NCI-H2107 treated with DMSO at 0.1 percent for 48 hours (cell line): ENCODE measurements at regions not wholly inside any gene's neighbourhood (a gene's known extent, or its start where the extent isn't known, plus 50 kb on each side); places are given as distances from the start of the nearest gene placed in this dataset.

ENCODE experiments used
- DNase-seq: peaks from one replicate; lab custom pipeline; 2025; ENCODE audit not compliant: unreplicated experiment; lab: John Stamatoyannopoulos, UW

DNA sequence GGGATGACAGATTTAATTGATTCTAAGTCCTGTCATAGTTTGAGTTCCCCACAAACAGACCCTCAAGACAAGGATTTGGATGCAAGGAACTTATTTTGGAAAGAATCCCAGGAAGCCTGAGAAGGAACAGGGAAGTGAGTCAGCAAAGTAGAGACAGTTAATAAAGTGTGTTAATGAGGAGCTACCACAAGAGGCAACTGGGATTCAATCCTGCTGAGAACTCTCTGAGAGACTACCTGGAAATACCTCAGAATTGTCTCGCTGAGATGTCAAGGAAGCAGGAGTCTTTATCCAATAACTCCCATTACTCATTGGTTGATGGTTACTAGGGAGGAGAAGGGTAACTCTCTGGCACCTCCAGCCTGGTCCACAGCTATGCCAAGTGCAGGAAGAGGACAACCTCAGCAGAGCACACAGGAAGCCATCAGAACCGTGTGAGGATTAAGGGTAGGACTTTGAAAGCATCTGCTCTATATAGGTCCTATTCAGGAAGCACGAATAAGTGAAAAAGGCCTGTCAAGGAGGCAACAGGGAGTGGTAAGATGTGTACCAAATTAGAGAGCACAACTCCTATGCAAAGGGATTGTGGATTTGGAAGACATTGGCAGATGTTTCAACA lies 311.1 kb upstream of the KCNH8 start:
- no peak for DNase-seq

DNA sequence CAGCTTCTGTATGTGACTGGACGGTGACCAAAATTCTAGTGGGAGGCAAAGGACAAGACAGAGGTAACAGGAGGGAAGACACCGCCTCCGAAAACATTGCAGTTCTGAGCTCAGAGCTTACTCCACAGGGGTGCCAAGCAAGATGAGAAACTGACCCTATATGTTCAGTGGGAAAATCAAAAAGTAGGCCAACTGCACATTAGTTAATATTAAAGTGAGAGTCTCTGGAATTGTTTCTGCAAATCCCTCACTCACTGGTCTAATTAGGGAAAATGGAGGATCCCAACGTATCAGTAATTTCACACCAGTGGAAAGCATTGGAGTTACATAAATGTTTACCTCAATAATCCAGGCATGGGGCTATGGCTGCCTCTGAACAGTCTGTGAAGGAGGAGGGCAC lies 313.3 kb upstream of the KCNH8 start:
- no peak for DNase-seq

DNA sequence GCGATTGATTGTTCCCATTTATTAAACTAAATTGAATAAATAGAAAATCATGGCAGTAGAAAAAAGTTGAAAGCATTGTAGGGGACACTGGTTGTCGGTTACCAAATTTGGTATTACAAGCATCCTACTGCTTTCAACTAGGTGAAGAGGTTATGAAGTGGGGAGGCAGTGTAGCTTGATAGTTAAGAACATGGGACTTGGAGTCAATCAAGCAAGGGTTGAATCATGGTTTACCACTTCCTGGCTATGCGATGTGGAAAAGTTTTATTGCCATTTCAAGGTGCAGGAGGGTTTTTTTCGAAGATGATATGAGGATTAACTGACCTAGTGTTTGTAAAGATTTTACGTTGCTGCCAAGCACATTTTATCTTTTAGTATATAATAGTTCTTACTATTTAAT lies 318.2 kb upstream of the KCNH8 start:
- no peak for DNase-seq

DNA sequence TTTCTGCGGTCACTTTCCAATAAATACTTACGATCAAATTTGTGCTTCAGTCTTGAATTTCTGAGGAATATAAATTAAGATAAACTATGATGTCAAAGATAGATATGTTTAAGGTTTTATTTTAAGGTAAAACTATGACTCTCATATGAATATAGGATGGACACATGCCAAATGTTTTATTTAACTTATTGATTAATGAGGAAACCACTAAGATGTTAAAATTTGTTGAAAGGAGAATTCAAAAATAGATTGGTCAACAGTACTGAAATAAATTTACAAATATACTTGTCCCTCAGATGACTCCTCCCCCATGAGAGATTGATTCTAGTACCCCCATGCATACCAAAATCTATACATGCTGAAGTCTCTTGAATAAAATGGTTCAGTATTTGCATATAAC lies 319.7 kb upstream of the KCNH8 start:
- DNase-seq, result no peak

DNA sequence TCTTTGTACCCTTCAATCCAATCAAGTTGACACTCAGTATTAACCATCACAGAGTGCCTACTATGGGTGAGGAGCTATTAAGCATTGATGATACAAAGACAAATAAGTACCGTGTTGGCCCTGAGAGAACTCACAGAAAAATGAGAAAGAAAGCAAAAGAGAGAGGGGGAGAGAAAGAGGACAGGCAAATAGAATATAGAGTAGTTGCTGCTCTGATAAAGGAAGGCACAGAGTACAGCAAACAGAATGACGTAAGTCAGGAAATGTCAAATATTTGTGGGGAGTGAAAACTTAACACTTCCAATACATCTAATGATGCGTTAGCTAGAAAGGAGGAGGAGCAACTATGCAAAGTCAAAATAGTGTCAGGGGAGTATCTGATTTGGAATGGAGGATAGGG lies 320.6 kb upstream of the KCNH8 start:
- DNase-seq, result no peak

DNA sequence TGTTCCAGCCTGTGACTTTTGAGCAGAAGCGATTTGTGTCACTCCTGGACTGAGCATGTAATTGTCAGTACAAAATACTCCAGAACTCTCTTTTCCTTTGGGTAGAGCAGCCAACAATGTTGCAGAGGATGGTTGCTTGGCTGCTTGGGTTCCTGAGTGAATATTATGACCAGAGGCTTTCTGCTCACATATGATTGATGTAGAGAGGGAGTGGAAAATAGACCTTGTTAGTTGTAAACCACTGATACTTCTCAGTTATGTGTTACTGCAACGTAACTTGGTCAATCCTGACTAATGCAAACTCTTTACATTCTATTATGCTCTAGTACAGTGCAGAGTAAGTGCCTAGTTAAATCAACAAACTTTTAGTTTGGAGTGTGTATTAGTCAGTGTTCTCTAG lies 322.6 kb upstream of the KCNH8 start:
- DNase-seq, result no peak

DNA sequence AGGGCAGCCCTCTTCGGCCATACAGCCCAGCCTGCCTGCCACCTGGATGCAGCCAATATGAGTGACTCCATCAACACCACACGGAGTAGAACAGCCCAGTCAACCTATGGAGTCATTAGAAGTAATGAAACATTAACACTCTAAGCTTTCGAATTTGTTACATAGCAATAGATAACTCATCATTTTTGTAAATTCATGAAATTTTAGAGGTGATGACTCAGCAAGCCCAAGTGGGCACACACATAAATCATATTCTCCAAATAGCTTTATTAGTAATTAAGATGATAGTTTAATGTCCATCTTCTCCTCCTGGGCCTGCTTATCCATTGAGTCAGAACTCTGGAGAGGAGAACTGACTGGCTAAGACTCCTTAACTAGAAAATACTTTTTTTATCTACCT lies 335.0 kb upstream of the KCNH8 start:
- DNase-seq, result no peak

DNA sequence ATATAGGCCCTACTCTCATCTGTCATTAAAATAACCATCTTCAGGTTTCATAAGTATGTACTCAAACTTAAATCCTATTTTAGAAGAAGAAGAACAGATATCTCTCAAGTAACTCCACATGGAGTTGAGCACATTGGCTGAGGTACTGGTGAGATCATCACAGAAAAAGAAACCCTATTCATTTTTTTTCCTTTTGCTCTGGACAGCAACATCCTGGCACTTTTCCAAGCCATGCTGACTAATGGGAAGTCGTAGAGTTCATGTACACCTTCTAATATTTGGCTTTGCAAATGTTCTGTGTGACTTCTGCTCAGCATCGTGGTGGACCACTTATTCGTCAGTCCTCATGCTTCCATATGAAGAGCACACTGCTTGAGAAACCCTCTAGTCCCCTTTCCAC lies 336.0 kb upstream of the KCNH8 start:
- DNase-seq, result peak; percentile 1

DNA sequence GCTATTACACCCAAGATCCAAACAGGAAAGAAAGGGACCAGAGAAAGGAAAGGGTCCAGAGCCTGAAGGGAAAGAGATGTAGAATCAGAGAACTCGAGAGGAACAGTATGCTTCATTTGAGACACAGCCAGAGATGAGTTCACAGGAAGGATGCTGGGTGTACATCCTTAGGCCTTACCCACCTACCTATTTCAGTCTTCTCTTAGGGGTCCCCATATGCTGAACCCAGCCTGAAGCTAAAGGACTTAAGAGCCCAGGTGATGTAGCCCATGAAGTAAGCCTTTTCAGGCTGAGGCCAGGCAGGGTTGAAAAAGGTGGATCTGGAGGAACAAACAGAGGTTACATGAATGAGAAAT lies 338.0 kb upstream of the KCNH8 start:
- DNase-seq, result no peak

DNA sequence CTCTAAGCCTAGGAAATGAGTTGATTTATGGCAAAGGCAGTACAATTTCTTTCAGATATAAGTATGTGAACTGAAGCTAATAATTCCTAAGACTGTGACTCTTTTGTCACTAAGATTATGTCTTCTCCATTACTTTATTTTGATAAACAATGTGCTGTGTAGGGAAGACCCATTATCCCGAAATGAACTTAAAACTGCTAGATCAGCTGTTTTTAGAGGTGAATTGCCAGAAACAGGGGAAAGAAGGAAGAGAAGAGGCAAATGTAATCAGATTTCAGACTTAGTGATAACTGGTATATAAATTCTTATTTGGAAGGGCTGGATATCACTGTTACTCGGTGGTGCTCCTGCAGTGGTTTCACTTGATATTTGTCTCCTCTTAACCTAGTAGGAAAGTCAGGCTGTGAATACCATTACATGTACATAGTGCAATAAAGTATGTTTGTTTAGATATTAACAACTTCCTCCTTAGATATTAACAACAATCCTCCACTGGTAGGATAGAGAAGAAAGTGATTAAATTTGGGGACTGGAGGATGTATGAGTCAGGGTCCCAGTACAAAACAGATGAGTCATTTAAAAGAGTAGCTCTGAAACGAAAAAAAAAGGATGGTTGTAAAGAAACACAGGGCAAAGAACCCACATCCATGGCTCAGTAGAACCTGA lies 338.5 kb upstream of the KCNH8 start:
- DNase-seq, result no peak

DNA sequence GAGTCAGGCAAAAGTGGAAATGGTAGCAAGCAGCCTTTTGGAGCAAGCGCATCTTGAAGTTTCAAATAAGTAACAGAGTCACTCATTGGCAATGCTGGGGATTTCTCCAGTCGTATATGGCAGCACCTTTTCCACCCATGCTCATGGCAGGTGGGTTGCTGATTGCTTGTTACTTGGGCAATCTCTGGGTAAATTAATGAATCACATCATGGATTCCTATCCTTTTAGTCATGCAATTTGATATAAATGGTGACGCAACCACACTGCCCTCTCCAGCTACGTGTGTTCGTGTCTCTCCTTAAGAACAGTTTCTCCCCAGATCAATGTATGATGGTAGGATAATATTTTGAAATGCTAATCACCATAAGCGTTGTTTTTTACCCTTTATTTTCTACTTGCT lies 339.9 kb upstream of the KCNH8 start:
- no peak for DNase-seq

DNA sequence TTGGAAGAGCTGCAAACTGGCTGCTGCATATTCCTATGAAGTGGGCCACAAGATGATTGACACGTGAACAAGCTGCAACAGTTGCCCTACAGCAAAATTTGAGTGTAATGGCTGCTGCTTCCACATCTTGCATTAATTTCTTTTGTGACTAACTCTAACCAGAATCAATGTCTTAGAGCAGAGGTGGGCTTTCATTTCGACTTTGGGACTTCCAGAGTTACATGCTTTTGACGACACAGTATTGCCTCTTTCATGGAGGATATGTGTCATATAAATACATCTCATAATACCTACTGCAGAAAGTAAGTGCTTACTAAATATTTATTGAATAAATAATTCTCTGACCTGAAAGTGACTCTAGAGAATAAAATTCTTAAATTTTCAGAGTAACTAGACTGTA lies 340.7 kb upstream of the KCNH8 start:
- DNase-seq, result no peak

DNA sequence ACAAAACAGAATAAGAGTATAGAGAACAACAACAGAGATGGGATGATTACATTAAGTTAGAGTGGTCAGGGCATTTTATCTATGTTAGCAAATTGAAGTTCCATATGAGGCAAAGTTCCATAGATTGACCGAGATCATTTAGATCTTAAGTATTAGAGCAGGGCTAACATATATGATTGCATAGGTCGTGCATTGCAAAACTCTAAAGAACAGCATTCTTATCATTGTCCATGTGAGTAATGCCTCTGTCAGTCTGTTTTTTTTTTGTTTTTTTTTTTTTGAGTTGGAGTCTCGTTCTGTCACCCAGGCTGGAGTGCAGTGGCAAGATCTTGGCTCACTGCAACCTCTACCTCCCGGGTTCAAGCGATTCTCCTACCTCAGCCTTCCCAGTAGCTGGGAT lies 341.7 kb upstream of the KCNH8 start:
- DNase-seq, result no peak

DNA sequence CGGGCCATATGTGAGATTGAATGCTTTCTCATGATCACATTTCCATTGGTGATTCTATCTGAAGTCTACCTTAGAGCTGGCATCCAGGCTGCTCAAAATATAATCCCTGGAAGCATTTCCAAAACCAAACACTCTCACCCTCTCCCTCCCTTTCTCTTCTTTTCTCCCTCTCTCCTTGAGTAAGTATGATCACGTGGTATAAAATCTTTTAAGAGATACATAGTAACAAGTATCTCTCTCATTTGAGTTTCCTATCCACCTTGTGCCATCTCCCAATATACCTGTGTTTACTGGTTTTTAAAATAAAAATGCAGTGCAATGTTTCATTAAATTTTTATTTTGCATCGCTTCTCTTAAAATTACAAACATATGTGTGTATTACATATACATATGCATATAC lies 350.9 kb upstream of the KCNH8 start:
- DNase-seq, result no peak

DNA sequence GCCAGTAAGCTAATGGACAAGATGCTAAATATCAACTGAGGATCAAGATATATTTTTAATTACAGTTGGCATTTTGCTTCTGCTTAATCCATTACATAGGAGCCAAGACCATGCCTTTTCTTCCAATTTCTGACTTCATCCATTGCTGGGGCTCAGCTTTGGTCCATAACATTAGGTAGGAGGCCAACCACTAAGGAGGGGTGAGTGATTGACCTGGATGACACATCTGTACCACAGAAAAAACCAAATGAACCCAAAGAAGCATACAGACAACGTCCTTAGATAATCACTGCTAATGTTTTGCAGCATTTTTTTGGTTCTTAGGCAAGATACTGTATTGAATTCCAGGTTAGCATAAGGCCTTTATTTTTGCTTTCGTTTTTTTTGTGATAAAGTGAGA lies 353.2 kb upstream of the KCNH8 start:
- no peak for DNase-seq

DNA sequence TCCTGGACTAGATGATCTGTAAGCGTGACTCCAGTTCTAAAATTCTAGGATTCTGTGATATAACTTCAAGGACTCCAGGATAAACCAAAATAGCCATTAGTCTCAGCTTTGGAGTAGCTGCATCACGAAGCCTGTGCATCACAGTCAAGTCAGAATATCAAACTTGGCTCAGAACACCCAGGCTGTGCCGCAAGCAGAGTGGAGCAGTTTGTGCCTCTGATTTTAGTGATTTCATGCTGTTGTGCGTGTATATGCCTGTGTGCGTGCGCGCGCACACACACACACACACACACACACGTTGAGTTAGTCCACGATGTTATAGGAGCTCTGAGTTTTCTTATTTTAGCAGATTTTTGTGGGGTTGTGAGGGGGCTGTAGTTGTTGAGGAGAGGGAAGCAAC lies 356.6 kb upstream of the KCNH8 start:
- DNase-seq, result no peak

DNA sequence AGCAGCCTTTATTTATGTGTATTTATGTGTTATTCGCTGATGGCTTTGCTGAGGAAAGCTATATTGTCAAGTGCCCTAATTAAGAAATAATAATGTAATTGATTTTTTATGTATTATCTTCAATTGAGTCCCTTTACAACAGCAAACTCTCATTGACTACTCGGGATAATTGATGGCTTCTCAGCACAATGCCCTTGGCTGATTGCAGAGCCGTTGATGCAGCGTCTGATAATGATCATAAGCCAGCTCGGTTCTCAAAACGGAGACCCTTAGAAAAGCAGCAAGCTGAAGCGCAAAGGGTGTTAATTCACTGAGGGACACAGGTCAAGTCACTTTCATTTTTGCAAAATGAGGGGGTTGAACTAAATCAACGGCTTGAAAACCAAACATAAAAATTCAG lies 357.1 kb upstream of the KCNH8 start:
- DNase-seq, result no peak

DNA sequence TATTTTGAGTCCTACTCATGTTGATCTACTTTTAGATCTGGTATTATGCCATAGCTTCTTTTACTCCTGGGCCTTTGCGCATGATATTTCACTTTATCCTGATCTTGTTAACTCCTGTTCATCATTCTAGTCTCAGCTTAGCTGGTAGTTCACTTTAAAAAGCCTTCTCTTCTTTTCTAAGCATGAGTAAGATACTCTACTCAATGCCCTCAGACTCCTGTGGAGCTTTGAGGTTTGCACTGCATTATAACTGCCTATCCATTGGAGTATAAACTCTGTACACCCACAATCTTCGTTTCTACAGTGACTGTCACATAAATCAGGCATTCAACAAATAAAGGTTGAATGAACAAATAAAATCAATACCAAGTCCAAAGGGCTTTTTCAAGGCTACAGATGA lies 357.9 kb upstream of the KCNH8 start:
- DNase-seq, result no peak

DNA sequence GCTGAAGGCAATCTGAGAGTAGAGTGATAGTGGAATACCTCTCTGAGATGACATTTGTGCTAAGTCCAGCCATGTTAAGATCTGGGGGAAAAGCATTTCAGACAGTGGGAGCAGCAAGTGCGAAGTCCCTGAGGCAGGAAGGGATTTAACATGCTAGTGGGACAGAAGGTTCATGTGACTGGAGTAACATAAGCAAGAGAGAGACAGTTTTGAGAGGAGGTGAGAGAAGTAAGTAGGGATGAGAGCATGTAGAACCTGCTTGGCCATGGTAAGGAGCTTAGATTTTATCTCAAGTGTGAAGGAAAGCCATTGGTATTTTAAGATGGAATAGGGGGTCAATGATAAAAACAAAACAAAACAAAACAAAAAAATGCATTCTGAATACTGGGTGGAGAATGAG lies 358.6 kb upstream of the KCNH8 start:
- DNase-seq, result no peak

DNA sequence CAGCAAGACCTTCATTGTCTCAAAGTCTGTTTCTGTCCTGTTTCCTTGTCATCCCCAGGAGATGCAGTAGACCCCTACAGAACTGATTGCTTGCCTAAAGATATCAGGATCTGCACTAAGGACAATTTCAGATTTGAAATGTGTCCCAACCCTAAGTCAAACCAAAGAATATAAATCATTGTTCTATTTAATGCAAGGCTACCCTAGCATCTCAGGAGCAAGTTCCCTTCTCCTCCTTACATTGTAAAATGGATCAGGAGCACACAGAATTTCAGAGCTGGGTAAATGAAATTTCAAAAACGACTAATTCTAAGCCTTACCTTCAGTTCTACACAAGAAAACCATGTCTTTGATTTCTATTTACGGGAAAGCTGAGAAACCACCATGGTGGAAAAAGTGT lies 360.9 kb upstream of the KCNH8 start:
- no peak for DNase-seq

DNA sequence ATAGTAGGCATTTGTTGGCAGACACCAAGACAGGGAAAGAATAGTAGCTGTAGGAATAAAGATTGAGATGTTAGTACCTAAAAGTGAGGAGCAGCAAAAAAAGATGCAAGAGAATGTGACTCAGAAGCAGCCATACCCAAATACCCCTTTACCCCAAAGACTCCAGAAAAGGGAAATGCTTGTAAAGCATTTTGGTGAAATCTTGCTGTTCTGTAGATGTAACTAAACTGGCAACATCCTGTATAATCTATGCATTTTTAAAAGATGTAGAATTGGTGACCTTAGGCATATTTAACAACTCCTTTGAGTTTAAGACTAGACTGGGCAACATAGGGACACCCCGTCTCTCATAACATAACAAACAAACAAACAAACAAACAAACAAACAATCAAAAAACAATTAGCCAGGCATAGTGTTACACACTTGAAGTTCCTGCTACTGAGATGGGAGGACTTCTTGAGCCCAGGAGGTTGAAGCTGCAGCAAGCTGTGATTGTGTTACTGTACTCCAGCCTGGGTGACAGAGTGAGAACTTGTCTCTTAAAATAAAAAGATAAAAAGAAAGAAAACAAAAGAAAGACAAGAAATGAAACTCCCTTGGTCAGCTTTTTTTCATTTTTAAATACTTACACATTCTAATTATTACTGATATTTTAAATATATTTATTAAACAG lies 361.5 kb upstream of the KCNH8 start:
- no peak for DNase-seq

DNA sequence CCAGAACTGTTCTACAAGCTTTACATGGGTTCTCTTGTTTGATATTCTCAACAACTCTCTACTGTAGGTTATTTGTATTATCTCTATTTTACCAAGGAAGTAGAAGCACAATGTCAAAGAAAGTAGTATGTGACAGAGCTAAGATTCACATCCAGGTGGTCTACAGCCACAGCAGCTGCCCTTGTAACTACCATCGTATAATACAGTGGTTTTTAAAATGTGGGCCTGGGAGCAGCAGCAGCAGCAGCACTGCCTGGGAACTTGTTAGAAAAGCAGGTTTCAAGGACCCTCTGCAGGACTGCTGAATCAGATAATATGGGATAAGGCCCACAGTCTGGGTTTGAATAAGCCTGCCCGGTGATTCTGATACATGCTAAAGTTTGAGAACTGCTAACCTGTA lies 357.1 kb upstream of the SATB1 start:
- DNase-seq, result no peak

DNA sequence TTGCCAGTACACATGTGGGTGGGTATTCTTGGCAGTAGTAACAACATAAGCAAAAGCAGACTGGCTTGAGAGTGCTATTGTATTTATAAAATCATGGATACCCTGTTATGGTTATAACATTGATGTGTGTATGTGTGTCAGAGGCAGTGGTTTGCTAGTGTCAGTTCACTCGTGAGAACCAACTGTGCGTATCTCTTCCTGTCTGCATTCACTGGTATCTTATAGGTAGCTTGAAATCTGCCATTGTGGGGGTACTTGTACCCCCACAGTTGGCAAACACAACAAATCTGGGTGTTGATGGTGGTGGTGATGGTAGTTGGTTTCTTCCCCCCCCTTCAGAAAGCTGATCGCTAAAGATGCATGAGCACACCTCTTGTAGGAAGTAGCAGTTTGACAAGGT lies 355.8 kb upstream of the SATB1 start:
- DNase-seq, result no peak
